GM21423 (cell line): ENCODE measurements at regions not wholly inside any gene's neighbourhood (a gene's known extent, or its start where the extent isn't known, plus 50 kb on each side); places are given as distances from the start of the nearest gene placed in this dataset.
A peak's percentile ranks its signal among the peaks of the same experiment; 100 is the strongest.

Experiments used
- ATAC-seq: cut with Tn5 transposase; IDR thresholded peaks from one replicate; pipeline ENCODE4 v1.9.1; 2021; ENCODE audit warnings: mild to moderate bottlenecking, moderate library complexity; ENCODE audit not compliant: unreplicated experiment

GRCh38 chr3:150220799-150221198 is 187.3 kb upstream of the TSC22D2 start:
- no peak for ATAC-seq

- no peak for ATAC-seq
Measured at GRCh38 chr3:150220041-150220440, 188.1 kb upstream of the TSC22D2 start.

- no peak for ATAC-seq
Measured at GRCh38 chr3:150218841-150219240, 189.3 kb upstream of the TSC22D2 start.

GRCh38 chr3:150218236-150218635 is 189.9 kb upstream of the TSC22D2 start:
- ATAC-seq: no peak

- ATAC-seq: no peak
Measured at GRCh38 chr3:150217691-150218090, 190.4 kb upstream of the TSC22D2 start.

GRCh38 chr3:150216866-150217600 is 191.1 kb upstream of the TSC22D2 start:
- no peak for ATAC-seq

- no peak for ATAC-seq
Measured at GRCh38 chr3:150216041-150216811, 191.9 kb upstream of the TSC22D2 start.

GRCh38 chr3:150215616-150216015 is 192.5 kb upstream of the TSC22D2 start:
- no peak for ATAC-seq

GRCh38 chr3:150213577-150213976 is 194.5 kb upstream of the TSC22D2 start:
- no peak for ATAC-seq

GRCh38 chr3:150210461-150211110 is 197.5 kb upstream of the TSC22D2 start:
- no peak for ATAC-seq

GRCh38 chr3:150203273-150203672 is 204.8 kb upstream of the TSC22D2 start:
- ATAC-seq: no peak

GRCh38 chr3:150202711-150203110 is 205.4 kb upstream of the TSC22D2 start:
- no peak for ATAC-seq

- ATAC-seq: no peak
Measured at GRCh38 chr3:150194957-150195356, 213.1 kb upstream of the TSC22D2 start.

GRCh38 chr3:150194513-150194912 is 213.6 kb upstream of the TSC22D2 start:
- no peak for ATAC-seq

GRCh38 chr3:150184426-150185071 is 213.9 kb upstream of the PFN2 start:
- no peak for ATAC-seq

GRCh38 chr3:150183678-150184425 is 213.2 kb upstream of the PFN2 start:
- peak; percentile 91 for ATAC-seq

GRCh38 chr3:150180334-150180733 is 209.6 kb upstream of the PFN2 start:
- no peak for ATAC-seq

GRCh38 chr3:150179330-150179729 is 208.6 kb upstream of the PFN2 start:
- no peak for ATAC-seq

GRCh38 chr3:150177673-150178381 is 207.1 kb upstream of the PFN2 start:
- no peak for ATAC-seq

- no peak for ATAC-seq
Measured at GRCh38 chr3:150174179-150174578, 203.5 kb upstream of the PFN2 start.
